ENCODE measurements at regions not wholly inside any gene's neighbourhood (a gene's known extent, or its start where the extent isn't known, plus 50 kb on each side); places are given as distances from the start of the nearest gene placed in this dataset.

DNA sequence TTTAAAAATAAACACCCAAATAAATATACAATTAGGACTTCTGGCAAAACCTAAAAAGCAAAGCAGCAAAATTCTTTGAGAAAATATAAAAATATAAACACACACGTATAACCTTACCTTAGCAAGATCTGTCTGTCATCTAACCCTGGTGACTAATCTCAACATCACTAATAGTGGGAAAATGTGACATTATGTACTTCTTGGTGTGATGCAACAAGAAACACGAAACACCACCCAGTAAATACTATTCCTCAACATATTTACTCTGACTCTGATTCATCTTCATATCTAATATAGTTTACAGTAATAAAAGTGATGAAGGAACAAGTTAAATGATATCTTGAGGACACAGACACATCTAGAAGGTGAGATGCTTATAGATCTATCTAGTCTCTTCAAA lies 332.6 kb upstream of the MANEA start:
- TF ChIP-seq, protein P1, sequence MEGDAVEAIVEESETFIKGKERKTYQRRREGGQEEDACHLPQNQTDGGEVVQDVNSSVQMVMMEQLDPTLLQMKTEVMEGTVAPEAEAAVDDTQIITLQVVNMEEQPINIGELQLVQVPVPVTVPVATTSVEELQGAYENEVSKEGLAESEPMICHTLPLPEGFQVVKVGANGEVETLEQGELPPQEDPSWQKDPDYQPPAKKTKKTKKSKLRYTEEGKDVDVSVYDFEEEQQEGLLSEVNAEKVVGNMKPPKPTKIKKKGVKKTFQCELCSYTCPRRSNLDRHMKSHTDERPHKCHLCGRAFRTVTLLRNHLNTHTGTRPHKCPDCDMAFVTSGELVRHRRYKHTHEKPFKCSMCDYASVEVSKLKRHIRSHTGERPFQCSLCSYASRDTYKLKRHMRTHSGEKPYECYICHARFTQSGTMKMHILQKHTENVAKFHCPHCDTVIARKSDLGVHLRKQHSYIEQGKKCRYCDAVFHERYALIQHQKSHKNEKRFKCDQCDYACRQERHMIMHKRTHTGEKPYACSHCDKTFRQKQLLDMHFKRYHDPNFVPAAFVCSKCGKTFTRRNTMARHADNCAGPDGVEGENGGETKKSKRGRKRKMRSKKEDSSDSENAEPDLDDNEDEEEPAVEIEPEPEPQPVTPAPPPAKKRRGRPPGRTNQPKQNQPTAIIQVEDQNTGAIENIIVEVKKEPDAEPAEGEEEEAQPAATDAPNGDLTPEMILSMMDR (IDR thresholded peaks at IDR 0.05; ENCODE audit: insufficient read depth, low read length, poor library complexity, severe bottlenecking) = no peak
- no peaks in the 10 kb centered on the region for H3K27me3 ChIP-seq (ENCODE audit: control insufficient read depth, insufficient read depth, low read length)
- DNase-seq (ENCODE audit: low read depth) = no peak
- H3K4me3 ChIP-seq (ENCODE audit: low read depth, low read length) = no peak overlapping the region
- H3K36me3 ChIP-seq (ENCODE audit: control insufficient read depth, insufficient read depth, low read length) = no peaks in the 10 kb centered on the region

GRCh38 chr6:95248499-95248898 lies 328.8 kb upstream of the MANEA start:
- no peak overlapping the region for H3K4me3 ChIP-seq (ENCODE audit: low read depth, low read length)
- TF ChIP-seq, protein P1 (IDR thresholded peaks at IDR 0.05; ENCODE audit: insufficient read depth, low read length, poor library complexity, severe bottlenecking) = no peak
- no peaks in the 10 kb centered on the region for H3K27me3 ChIP-seq (ENCODE audit: control insufficient read depth, insufficient read depth, low read length)
- DNase-seq (ENCODE audit: low read depth) = no peak
- H3K36me3 ChIP-seq (ENCODE audit: control insufficient read depth, insufficient read depth, low read length) = no peaks in the 10 kb centered on the region

DNA sequence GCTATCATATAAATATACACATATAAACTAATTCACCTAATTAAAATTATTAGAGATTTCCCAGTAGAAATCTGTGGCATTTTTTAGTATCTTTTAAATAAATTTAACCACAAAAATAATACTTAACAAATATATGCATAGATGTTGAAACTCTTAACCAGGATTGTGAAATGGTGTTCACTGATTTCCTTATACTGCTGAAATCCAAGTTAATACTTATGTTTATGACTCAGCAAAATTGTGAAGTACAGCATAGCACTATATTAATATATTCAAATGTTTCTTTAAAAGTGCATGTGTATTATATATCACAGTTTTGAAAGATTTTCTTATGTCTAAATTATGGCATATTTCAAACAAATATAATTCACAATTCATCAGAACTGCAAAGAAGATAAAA lies 328.2 kb upstream of the MANEA start:
- DNase-seq (ENCODE audit: low read depth) = no peak
- Histone ChIP-seq H3K4me3 (ENCODE audit: low read depth, low read length) (no peak overlapping the region), H3K36me3 (ENCODE audit: control insufficient read depth, insufficient read depth, low read length) (no peaks in the 10 kb centered on the region), H3K27me3 (ENCODE audit: control insufficient read depth, insufficient read depth, low read length) (no peaks in the 10 kb centered on the region)
- TF ChIP-seq, protein P1 (IDR thresholded peaks at IDR 0.05; ENCODE audit: insufficient read depth, low read length, poor library complexity, severe bottlenecking) = no peak

GRCh38 chr6:95249661-95250060 lies 327.7 kb upstream of the MANEA start:
- Histone ChIP-seq H3K27me3 (ENCODE audit: control insufficient read depth, insufficient read depth, low read length) (no peaks in the 10 kb centered on the region), H3K4me3 (ENCODE audit: low read depth, low read length) (no peak overlapping the region), H3K36me3 (ENCODE audit: control insufficient read depth, insufficient read depth, low read length) (no peaks in the 10 kb centered on the region)
- DNase-seq (ENCODE audit: low read depth) = no peak
- TF ChIP-seq, protein P1 (IDR thresholded peaks at IDR 0.05; ENCODE audit: insufficient read depth, low read length, poor library complexity, severe bottlenecking) = no peak

- Histone ChIP-seq H3K36me3 (ENCODE audit: control insufficient read depth, insufficient read depth, low read length) (no peaks in the 10 kb centered on the region), H3K27me3 (ENCODE audit: control insufficient read depth, insufficient read depth, low read length) (no peaks in the 10 kb centered on the region), H3K4me3 (ENCODE audit: low read depth, low read length) (no peak overlapping the region)
- no peak for DNase-seq (ENCODE audit: low read depth)
- TF ChIP-seq, protein P1 (IDR thresholded peaks at IDR 0.05; ENCODE audit: insufficient read depth, low read length, poor library complexity, severe bottlenecking) = no peak
Measured at GRCh38 chr6:95263840-95264239, 313.5 kb upstream of the MANEA start.

GRCh38 chr6:95266537-95267258 lies 310.6 kb upstream of the MANEA start:
- no peak for DNase-seq (ENCODE audit: low read depth)
- TF ChIP-seq, protein P1 (IDR thresholded peaks at IDR 0.05; ENCODE audit: insufficient read depth, low read length, poor library complexity, severe bottlenecking) = no peak
- Histone ChIP-seq H3K36me3 (ENCODE audit: control insufficient read depth, insufficient read depth, low read length) (no peaks in the 10 kb centered on the region), H3K4me3 (ENCODE audit: low read depth, low read length) (no peak overlapping the region), H3K27me3 (ENCODE audit: control insufficient read depth, insufficient read depth, low read length) (no peaks in the 10 kb centered on the region)
